ENCODE measurements at regions not wholly inside any gene's neighbourhood (a gene's known extent, or its start where the extent isn't known, plus 50 kb on each side); places are given as distances from the start of the nearest gene placed in this dataset.

DNA sequence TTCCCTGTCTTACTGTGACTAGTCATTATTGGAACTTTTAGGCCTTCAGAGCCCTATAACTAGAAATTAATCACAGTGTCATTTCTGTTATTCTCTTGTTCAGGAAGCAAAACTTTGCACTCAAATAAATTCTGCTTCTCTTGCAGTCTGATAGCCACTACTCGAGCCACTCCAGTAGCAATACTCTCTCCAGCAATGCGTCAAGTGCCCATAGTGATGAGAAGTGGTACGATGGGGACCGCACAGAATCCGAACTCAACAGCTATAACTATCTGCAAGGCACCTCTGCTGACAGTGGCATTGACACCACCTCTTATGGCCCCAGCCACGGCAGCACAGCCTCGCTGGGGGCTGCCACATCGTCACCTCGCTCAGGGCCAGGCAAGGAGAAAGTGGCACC, 223.2 kb upstream of the RGS6 start:
- no peak for DNase-seq (ENCODE audit: low spot score)

DNA sequence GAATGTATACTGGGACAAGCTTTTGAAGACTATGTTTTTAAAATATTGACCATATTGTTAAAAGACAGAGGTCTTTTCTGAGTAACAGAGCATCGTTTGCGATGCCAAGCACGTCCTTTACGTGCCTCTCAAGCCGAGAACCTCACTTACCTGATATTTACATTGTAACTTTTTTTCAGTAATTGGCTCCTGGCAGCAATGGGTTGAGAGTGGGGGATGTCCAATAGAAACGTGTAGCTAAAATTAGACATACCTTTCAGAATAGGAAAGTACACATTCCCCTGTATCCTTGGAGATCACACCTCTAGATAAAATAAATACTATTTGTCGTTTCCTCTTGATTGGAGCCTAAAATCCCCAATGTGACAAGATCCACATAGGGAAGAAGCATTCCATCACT, 222.2 kb upstream of the RGS6 start:
- no peak for DNase-seq (ENCODE audit: low spot score)

DNA sequence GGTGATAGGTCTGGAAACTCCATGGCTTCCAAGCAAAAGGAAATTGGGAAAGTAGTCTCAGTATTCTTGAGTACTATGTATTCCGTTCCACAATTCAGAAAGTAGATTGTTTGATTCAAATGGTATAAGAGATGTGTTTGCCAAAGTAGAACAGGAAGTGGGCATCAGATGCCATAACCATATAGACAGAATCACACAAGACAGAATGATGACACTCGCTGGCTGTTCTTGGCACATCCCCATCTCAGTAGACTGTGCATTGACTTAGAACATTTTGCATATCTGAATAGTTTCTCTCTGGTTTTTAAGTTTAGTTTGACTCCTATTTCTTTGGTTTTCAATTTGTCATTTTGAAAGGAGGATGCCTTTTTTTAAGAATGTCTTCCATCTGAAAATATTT, 221.1 kb upstream of the RGS6 start:
- no peak for DNase-seq (ENCODE audit: low spot score)

GRCh38 chr14:71711619-71712018, 220.6 kb upstream of the RGS6 start:
- no peak for DNase-seq (ENCODE audit: low spot score)

DNA sequence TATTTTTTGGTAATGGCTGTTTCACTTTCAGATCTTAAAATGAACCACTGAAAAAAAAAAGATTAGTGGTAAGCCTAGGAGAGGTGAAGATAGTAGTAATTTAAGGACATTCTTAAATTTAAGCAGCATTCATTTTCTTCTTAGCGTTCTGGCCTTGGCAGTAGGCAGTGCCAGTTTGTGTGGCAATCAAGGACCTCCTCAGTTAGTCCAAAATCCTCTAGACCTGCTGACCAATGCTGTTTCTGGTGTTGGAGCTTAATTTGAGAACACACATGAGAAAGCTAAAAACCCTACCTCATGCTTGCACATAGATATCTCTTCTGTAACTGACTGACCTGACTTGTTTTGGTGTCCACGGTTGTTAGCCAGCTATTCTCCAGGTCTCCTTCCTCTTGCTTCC, 219.8 kb upstream of the RGS6 start:
- no peak for DNase-seq (ENCODE audit: low spot score)

GRCh38 chr14:71713016-71713415, 219.2 kb upstream of the RGS6 start:
- DNase-seq (ENCODE audit: low spot score): no peak

GRCh38 chr14:71713451-71713850, 218.8 kb upstream of the RGS6 start:
- no peak for DNase-seq (ENCODE audit: low spot score)

DNA sequence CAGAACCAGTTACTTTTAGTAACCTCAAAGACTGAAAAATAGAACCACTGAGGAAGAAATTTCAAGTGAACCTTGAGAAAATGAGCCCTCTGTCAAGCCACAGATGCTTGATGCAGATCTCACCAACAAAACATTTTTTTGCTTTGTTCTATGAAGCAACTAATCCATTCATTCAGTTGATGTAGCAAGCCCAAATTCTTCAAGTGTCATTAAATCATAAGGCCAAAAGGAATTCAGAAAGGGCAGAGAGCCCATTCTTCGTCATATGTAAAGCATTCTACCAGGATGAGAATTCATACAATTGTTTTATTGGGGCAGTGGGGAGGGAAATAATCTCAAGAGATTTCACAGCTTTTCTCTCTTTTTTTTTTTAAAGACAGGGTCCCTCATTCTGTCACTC, 218.0 kb upstream of the RGS6 start:
- DNase-seq (ENCODE audit: low spot score): no peak

GRCh38 chr14:71716041-71716772, 216.0 kb upstream of the RGS6 start:
- no peak for DNase-seq (ENCODE audit: low spot score)

DNA sequence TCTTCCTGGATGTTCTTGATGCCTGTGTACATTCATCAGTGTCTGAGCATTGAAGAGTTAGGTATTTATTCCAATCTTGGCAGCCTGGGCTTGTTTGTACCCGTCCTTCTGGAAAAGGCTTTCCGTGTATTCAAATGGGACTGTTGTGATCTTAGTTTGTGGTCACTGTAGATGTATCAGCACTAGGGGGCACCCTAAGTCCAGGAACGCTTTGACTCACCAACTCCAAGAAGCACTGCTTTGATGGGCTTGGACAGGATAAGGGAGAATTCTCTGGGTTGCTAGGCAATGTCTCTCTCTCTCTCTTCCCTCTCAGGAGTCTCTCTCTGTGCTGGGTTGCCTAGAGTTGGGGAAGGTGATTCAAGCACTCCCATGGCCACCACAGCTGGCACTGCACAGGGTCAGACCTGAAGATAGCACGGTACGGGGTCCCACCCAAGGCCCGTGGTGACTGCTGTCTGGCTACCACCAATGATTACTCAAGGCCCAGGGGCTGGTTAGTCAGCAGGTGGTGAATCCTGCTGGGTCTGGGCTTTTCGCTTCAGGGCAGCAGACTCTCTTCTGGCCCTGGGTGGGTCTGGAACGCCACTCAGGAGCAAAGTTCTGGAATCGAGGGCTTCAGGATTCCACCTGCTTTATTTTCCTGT, 211.1 kb upstream of the RGS6 start:
- DNase-seq (ENCODE audit: low spot score): peak; percentile 7

- DNase-seq (ENCODE audit: low spot score): no peak
Measured at GRCh38 chr14:71721791-71722190, 210.4 kb upstream of the RGS6 start.

DNA sequence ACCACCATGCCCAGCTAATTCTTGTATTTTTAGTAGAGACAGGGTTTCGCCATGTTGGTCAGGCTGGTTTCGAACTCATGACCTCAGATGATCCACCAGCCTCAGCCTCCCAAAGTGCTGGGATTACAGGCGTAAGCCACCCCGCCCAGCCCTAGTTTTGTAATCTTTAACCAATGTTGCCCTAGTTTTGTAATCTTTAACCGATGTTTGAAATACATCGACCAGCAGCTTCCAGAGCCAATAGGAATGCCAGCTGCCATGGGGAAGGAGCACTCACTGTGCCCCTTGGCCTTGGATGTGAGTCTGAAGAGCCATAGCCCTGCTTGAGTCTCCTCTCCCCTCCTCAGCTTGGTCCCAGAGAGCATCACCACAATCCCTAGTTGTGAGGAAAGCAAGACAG, 209.3 kb upstream of the RGS6 start:
- no peak for DNase-seq (ENCODE audit: low spot score)

GRCh38 chr14:71725922-71726579, 206.2 kb upstream of the RGS6 start:
- no peak for DNase-seq (ENCODE audit: low spot score)

- DNase-seq (ENCODE audit: low spot score): no peak
Measured at GRCh38 chr14:71726580-71727021, 205.6 kb upstream of the RGS6 start.

DNA sequence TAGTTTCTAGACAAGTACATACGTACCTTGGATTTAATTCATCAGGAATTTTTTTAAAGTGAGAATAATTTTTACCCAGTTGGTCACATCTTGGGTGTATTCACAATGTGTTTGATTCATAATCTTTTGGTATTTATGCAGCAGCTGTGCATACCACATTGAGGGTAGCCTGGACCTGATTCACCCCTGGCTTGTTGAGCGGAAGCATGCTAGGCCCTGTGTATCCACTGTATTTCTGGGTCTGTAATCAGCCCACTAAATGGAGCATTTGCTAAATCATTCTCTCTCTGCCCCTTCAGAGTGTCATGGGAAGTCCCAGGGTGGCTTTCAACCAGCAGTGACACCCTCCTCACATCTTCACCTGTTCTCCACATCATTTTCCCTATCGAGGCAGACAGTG, 203.8 kb upstream of the RGS6 start:
- DNase-seq (ENCODE audit: low spot score): no peak

DNA sequence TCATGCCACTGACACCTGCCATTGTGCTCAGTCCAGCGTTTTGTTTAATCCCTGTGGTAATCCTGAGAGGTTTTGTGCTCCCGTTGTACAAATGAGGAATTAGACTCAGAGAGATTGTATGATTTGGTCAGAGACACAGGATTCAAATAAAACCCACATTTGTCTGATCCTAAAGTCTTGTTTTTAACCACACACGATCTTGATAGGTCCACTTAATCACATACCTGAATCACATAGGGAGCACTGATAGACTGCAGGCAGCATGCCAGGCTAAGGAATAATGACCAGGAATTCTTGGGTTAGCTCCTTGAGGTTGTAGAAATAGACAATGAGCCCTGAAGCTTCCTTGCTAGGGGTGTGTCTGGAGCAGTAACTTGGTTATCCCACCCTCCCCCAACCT, 202.6 kb upstream of the RGS6 start:
- DNase-seq (ENCODE audit: low spot score): no peak

DNA sequence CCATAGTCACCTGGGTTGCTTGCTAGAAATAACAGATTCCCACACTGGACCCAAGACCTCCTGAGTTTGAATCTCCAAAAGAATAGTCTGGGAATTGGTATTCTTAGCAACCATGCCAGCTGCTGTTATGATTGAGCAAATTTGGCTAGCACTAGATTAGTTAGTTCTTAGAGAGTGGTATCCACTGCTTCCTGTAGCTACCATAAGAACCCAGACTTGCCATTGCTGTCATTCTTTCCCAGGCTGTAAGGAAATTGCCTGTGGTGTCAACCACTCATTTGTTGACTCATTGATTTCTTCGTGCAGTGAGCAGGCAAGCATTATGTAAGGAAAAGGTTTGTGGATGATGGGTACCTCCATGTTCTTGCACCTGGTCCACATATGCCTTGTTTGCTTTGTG, 201.8 kb upstream of the RGS6 start:
- no peak for DNase-seq (ENCODE audit: low spot score)

DNA sequence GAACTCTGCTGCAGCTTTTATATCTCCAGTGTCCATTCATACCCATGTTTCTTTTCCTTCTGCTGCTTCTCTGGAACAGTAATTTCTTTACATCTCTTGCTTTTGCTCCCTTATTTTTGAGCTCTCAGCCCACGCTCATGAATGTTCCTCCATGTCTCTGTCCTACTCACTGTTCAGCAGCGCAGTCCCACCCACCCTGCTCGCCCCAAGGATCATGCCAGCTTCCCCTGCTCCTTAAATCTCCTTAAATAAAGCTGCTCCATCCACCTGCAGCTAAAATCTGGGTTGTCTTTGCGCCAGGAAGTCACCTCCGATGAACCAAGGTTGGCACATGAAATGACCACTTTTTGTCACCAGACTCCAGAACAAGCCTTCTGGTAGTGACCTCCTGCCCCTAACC, 201.1 kb upstream of the RGS6 start:
- no peak for DNase-seq (ENCODE audit: low spot score)

DNA sequence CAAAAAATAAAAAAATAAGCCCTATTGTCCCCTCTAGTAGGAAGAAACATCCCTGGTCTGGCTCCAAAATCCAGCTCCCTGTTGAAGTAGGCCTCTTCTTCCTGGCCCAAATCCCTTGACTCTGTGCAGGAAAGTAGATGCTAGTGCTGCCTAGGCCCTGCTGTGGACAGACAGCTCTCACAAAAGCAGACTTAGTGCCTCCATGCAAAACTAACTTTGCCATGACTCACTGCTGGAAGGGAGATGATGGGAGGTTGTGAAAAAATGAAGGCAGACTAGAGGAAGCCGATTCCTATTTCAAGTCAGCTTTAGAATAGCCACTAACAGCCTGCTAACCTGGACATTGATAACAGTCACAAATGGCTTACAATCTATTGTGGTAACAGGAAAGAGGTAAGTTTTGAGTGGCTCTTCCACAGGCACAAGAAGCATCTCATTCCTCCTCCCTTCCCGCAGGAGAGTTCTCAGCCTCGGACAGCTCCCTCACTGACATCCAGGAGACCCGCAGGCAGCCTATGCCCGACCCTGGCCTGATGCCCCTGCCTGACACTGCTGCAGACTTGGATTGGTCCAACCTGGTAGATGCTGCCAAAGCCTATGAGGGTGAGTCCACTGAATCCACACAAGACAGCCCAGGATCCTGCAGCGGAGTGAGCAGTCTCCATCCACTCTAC, 198.9 kb upstream of the RGS6 start:
- DNase-seq (ENCODE audit: low spot score): no peak

GRCh38 chr14:71734076-71734475, 198.2 kb upstream of the RGS6 start:
- no peak for DNase-seq (ENCODE audit: low spot score)

DNA sequence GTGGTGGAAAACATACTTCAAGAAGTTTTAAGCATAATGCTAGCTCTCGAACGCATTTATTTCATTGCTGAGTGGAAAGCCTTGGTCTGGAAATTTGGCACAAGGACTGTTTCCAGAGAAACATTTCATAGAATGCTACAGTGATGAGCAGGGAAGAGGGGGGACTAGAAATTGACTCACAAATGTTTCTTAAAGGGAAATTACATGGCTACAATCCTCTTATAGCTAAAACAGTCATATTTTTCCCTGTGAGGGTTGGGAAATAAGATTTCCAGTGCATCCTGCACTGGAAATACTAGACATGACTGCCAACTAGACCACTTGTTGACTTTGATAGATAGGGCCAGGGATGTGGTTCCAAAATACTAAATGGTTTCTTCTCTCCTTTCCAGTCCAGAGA, 197.3 kb upstream of the RGS6 start:
- DNase-seq (ENCODE audit: low spot score): no peak

GRCh38 chr14:71737760-71738159, 194.5 kb upstream of the RGS6 start:
- no peak for DNase-seq (ENCODE audit: low spot score)
